ENCODE measurements at regions not wholly inside any gene's neighbourhood (a gene's known extent, or its start where the extent isn't known, plus 50 kb on each side); places are given as distances from the start of the nearest gene placed in this dataset.

GRCh38 chr21:15644489-15644888, 85.3 kb upstream of the USP25 start:
- TF ChIP-seq CTCF (conservative IDR thresholded peaks at IDR 0.05; ENCODE audit: low read length) (no peak), EZH2phosphoT487 (IDR thresholded peaks at IDR 0.05; ENCODE audit: borderline replicate concordance) (no peak)
